GM21528 (cell line): ENCODE measurements at regions not wholly inside any gene's neighbourhood (a gene's known extent, or its start where the extent isn't known, plus 50 kb on each side); places are given as distances from the start of the nearest gene placed in this dataset.
A peak's percentile ranks its signal among the peaks of the same experiment; 100 is the strongest.

Source experiments
- ATAC-seq: cut with Tn5 transposase; IDR thresholded peaks from one replicate; pipeline ENCODE4 v1.9.1; 2021; ENCODE audit warnings: mild to moderate bottlenecking, moderate library complexity; ENCODE audit not compliant: unreplicated experiment, low FRiP score

- ATAC-seq: no peak
These were observed 195.5 kb downstream of the SIM1 start for GRCh38 chr6:100269189-100269588.

GRCh38 chr6:100268326-100268725, 196.4 kb downstream of the SIM1 start:
- ATAC-seq: no peak

- no peak for ATAC-seq
These were observed 197.0 kb downstream of the SIM1 start for GRCh38 chr6:100267721-100268123.

GRCh38 chr6:100266494-100267401, 198.0 kb downstream of the SIM1 start:
- no peak for ATAC-seq

DNA sequence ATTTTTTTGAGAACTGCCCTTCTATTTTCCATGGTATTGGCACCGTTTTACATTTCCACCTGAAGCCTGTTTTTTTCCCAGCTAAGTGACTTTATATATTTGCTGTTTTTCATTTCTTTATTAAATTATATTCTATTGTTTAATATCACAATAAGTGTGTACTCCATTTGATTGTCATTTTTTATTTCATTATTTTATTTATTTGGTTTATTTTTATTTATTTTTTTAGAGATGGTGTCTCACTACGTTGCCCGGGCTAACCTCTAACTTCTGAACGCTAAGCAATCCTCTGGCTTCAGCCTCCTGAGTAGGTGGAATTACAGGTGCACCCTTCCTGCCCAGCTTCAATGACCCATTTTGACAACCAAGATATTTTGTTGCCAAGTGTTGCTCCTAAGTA, 202.6 kb downstream of the SIM1 start:
- ATAC-seq: no peak

DNA sequence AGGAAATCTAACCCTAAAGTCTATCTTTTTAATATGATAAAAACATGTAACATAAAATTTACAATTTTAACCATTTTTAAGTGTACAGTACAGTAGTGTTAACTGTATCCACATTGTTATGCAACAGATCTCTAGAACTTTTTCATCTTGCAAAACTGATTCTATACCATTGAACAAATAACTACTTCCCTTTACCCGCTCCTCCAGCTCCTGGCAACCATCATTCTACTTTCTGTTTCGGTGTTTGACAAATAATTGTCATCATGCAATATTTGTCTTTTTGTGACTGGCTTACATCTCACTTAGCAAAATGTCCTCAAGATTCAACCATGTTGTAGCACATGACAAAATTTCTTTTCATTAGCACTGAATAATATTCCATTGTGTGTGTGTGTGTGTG, 203.2 kb downstream of the SIM1 start:
- no peak for ATAC-seq

DNA sequence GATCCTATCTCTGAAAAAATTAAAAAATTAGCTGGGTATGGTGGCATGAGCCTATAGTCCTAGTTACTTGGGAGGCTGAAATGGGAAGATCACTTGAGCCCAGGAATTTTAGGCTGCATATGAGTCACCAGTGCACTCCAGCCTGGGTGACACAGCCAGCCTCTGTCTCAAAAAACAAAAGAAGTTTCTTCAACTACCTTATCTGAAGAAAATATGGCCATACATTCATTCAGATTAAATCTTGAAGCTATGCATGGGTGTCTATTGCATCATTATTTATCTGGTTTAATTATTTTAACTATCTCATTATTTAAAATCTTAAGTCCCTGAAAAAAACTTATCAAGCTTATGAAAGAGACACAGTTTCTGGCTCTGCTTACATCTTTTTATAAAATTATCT, 204.1 kb downstream of the SIM1 start:
- ATAC-seq: no peak

DNA sequence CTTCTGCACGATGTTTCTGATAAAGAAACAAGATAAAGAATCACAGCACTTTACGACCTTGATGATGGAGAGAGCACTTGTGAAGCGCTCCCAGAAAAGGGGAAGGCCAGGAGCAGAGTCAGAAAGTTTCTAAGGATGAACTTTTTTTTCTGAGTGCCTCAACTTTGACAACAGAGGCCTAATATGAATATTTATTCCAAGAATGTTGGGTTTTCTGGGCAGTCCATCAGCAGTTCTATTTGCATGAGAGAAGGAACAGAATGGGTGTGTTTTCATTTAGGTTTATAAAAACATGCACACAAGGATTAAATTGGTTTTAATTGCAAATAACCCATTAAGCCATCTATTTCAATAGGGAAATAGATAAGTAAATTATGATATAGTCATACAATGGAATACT, 204.9 kb downstream of the SIM1 start:
- no peak for ATAC-seq

DNA sequence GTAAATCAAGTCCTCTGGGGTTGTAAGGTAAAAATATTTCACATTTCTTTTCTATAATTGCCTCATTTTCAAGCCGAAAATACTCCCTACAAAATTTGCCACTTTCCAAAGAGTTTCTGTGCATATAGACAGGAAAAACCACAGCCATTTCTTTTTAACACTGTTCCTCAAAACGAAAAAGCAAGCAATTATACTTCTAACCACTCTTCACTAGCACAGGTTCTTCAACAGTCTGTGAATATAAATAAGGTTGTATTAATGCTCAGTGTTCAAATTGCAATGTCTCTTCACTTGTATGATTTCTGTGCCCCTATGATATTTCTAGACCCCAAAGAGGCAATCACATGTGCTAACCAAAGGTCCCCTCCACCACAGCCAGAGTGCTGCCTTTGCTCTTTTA, 206.0 kb downstream of the SIM1 start:
- no peak for ATAC-seq

GRCh38 chr6:100257793-100258395, 206.8 kb downstream of the SIM1 start:
- peak; percentile 91 for ATAC-seq

DNA sequence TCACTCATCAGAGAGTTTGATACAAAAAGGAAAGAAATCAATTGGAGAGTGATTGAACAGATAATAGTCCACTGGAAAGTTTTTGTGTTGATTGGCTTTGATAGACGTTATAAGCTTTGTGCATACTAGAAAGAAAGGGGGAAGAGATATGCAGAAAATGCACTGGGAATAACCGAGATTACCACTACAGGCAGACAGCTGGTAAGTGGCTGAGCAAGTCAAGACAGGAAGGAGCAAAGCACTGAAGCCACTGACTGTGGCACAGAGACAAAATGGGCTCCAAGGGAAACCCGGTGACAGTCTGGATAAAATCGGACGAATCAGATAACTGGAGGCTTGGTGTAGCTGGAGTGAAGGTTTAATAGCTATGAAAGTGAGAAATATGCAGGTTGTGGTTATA, 209.0 kb downstream of the SIM1 start:
- ATAC-seq: no peak

- no peak for ATAC-seq
These were observed 217.6 kb downstream of the SIM1 start for GRCh38 chr6:100247123-100247522.

DNA sequence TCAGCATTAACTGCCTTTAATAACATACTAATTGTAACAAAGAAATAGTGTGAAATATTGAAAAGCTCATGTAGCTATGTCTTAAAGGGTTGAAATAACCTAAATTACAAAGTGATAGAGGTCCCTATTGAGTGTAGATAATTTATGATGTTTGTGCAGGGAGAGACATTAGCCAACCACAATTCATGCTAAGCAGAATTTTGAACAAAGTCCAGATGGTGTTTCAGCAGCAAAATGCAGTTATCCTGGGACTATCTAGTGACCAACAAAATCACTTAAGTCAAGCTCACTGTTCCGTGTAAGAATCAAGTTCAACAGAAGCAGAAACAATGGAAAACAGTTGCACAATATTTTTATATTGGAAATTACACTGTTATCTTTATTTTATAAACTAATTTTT, 218.5 kb downstream of the SIM1 start:
- ATAC-seq: no peak

- no peak for ATAC-seq
These were observed 223.9 kb downstream of the SIM1 start for GRCh38 chr6:100240798-100241197.

DNA sequence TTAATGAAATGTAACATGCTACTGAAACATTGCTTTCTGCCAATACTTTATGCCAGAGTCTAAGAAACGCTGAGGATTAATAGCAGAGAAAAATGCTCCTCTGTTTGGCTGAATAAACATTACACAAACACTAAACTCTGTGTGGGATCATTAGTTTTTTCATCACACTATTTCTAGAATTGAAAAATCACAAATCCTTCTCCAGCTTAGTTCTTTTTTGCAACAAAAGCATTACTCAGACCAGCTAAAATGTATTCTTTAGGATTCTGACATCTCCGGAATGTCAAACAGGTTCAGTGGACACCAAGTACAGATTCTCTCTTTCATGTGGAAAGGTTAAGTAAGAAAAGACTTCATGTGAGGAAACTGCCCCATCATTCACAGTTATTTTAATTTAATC, 226.9 kb downstream of the SIM1 start:
- ATAC-seq: no peak

- ATAC-seq: no peak
These were observed 228.3 kb downstream of the SIM1 start for GRCh38 chr6:100236389-100236788.

- ATAC-seq: no peak
These were observed 229.1 kb downstream of the SIM1 start for GRCh38 chr6:100235631-100236030.

GRCh38 chr6:100234625-100235024, 230.1 kb downstream of the SIM1 start:
- ATAC-seq: no peak

DNA sequence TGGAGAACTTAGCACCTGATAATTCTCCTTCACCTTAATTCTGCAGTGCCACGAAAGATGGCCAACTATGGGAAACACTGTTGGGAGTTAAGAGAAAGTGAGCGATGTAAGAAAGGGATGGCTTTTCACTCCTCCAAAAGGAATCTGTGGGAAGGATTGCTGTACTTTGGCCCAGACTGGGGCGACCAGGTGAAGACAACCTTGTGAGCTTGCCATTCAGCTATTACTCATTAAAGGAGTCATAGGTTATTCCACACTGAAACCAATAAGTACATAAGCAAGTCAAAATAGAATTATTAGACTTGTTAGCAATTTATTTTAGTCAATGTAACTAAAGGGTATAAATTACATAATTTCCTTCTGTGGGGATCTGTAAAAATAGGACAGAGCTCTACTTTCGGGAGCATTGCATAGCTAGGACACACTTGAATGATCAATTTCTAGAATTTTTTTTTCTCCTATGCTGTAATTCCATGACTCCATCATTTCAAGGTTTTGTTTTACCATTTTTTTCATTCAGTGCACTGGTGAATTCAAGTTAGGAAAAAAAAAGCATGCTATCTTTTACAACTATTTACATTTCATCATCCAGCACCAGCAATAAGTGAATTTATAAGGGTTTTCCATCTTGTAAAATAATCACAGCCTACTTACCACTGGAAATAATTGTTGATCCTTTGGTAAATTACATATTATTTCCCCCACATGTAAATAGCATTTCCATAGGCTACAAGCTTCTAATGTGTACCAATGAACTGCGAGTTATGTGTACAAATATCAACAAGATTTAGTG, 231.7 kb downstream of the SIM1 start:
- ATAC-seq: no peak

GRCh38 chr6:100230953-100231316, 233.8 kb downstream of the SIM1 start:
- no peak for ATAC-seq
